ENCODE measurements at regions not wholly inside any gene's neighbourhood (a gene's known extent, or its start where the extent isn't known, plus 50 kb on each side); places are given as distances from the start of the nearest gene placed in this dataset.

DNA sequence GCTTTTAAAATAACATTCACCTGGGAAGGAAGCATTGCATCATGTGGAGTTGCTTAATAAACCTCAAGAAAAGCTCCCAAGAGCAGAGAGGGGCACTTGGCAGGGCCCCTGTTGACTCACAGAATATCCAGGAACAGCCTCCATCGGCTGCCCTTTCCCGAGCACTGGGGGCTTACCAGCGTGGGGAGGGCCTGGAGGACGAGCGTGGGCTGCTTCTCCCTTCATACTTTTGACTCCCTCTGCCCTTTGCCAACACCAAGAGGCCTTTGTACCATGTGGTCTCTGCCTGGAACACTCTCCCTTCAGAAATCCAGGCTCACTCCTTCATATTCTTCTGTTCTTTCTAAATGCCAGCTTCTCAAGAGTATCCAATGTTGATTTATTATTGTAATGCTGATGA, 492.1 kb upstream of the TMEM132C start:
- H3K4me2 ChIP-seq (ENCODE audit: unreplicated experiment): no peak overlapping the region
- no peaks in the 10 kb centered on the region for H3K9me3 ChIP-seq (ENCODE audit: low read depth)
- H3K4me1 ChIP-seq (ENCODE audit: insufficient read depth): no peaks in the 10 kb centered on the region
- no peak overlapping the region for H3K4me3 ChIP-seq
- no peaks in the 10 kb centered on the region for H3K79me2 ChIP-seq (ENCODE audit: insufficient read depth)
- H3K9ac ChIP-seq: no peak overlapping the region
- H2AFZ ChIP-seq: no peak overlapping the region
- 30 to 44% methylated on average over 5 of the region's 5 CpGs for WGBS, 2 experiments (ENCODE audit: low coverage in 1 of 2, low lambda C conversion rate in 2 of 2, missing lambda C conversion rate in 2 of 2)
- no peaks in the 10 kb centered on the region for H3F3A ChIP-seq (ENCODE audit: insufficient read depth)
- no peak for TF ChIP-seq EZH2phosphoT487 (IDR thresholded peaks at IDR 0.05; ENCODE audit: insufficient read depth, low read depth)
- no peaks in the 10 kb centered on the region for H3K36me3 ChIP-seq (ENCODE audit: low read depth)
- H3K27me3 ChIP-seq (replicated peaks; ENCODE audit: insufficient read depth): 0 out of 2 replicates have a peak, but pooled peaks cover under 1% of the 10 kb centered on the region
- in situ Hi-C loops (cut with MboI): no loop called here
- peak; percentile 3 for DNase-seq
- H3K9me2 ChIP-seq (ENCODE audit: insufficient read depth): no peaks in the 10 kb centered on the region
- no peaks in the 10 kb centered on the region for H4K20me1 ChIP-seq (ENCODE audit: insufficient read depth)
- H3K27ac ChIP-seq: no peak overlapping the region

DNA sequence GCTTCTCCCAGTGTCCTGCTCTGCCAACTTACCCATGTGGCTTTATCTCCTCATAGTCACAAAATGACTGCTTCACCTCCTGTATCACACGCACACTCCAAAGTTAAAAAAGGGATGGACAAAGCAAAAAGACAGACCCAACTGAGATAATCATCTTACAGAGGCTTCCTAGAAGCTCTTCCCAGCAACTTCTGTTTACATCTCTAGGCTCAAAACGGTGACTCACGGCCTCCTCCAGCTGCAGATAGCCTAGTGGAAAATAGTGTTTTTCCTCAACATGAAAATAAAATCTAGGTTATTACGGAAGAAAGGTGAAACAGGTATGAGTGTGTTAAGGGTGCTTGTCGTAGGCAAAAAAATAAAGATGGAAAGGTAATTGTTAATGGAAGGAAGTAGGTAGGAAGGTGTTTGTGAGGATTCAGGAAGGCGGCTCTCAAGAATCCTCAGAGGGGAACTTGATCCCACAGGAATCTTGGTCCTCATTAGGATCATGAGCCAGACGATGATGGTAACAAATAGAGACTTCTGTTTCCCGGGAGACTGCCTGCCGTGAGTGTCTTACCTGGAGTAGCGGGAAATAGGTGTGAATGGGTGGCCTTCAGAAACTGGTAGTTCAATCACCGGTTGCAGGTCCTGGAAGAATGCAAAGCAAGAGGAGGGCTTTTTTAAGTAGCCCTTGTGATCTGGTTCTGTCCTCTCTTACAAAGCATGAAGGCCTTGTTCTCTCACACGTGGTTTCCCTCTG, 487.5 kb upstream of the TMEM132C start:
- in situ Hi-C loops (cut with MboI): no loop called here
- TF ChIP-seq EZH2phosphoT487 (IDR thresholded peaks at IDR 0.05; ENCODE audit: insufficient read depth, low read depth) (no peak), EZH2 (IDR thresholded peaks at IDR 0.05; ENCODE audit: insufficient read depth, poor library complexity, severe bottlenecking) (no peak)
- peak; percentile 36 for DNase-seq

DNA sequence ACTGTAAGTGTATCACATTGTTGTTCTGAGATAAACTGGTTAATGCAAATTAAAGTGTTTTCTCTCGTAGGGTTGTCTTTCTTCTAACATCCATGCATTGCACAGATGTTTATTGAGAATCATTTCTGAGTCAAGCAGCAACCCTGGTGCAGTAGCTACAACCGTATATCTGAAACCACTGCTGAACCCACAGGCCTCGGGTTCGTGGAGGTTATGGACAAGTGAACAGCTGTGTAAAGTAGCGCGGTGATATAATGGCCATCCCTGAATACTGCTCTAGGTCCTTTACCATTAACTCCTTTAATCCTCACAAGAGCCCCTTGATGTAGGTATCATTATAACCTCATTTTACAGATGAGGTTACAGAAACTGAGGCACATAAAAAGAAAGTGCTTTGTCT, 486.1 kb upstream of the TMEM132C start:
- 46 to 49% methylated on average over 6 of the region's 6 CpGs for WGBS, 2 experiments (ENCODE audit: low coverage in 1 of 2, low lambda C conversion rate in 2 of 2, missing lambda C conversion rate in 2 of 2)
- H2AFZ ChIP-seq: no peak overlapping the region
- in situ Hi-C loops (cut with MboI): no loop called here

More for the DNA sequence above, 487.5 kb upstream of the TMEM132C start:
- Histone ChIP-seq H3K9me3 (ENCODE audit: low read depth) (no peaks in the 10 kb centered on the region), H2AFZ (no peak overlapping the region), H3K79me2 (ENCODE audit: insufficient read depth) (no peaks in the 10 kb centered on the region), H3K4me3 (no peak overlapping the region), H3K27me3 (replicated peaks; ENCODE audit: insufficient read depth) (no peaks in the 10 kb centered on the region), H3K4me2 (ENCODE audit: unreplicated experiment) (no peak overlapping the region), H3F3A (ENCODE audit: insufficient read depth) (no peaks in the 10 kb centered on the region), H3K9me2 (ENCODE audit: insufficient read depth) (no peaks in the 10 kb centered on the region), H4K20me1 (ENCODE audit: insufficient read depth) (no peaks in the 10 kb centered on the region), H3K9ac (no peak overlapping the region), H3K27ac (no peak overlapping the region), H3K4me1 (ENCODE audit: insufficient read depth) (no peaks in the 10 kb centered on the region), H3K36me3 (ENCODE audit: low read depth) (no peaks in the 10 kb centered on the region)
- 76 to 78% methylated on average over 12 of the region's 12 CpGs for WGBS, 2 experiments (ENCODE audit: low coverage in 1 of 2, low lambda C conversion rate in 2 of 2, missing lambda C conversion rate in 2 of 2)

DNA sequence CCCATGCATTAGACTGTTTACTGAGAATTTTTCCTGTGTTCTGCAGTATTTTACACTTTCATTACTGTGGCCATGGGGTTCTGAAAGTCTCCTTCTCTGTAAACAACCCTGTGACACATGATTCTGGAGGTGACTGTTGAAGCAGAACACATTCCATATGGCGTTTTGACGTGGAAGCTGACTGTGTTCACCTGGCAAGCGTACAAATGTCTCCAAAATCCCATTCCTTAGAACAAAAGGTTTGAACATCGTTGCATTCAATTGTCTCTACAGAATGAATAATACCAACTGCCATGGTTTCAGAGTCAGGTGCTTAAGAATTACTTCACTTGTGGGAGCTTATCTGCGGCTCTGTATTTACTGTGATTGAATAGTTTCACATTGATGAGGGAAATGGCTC, 485.6 kb upstream of the TMEM132C start:
- Histone ChIP-seq H3K4me1 (ENCODE audit: insufficient read depth) (peaks cover 13% of the 10 kb centered on the region), H3K9me2 (ENCODE audit: insufficient read depth) (no peaks in the 10 kb centered on the region), H3K27ac (no peak overlapping the region), H3K9me3 (ENCODE audit: low read depth) (no peaks in the 10 kb centered on the region), H3K79me2 (ENCODE audit: insufficient read depth) (no peaks in the 10 kb centered on the region), H3K4me3 (no peak overlapping the region), H3K36me3 (ENCODE audit: low read depth) (no peaks in the 10 kb centered on the region), H2AFZ (no peak overlapping the region), H4K20me1 (ENCODE audit: insufficient read depth) (no peaks in the 10 kb centered on the region), H3K4me2 (ENCODE audit: unreplicated experiment) (no peak overlapping the region), H3K27me3 (replicated peaks; ENCODE audit: insufficient read depth) (no peaks in the 10 kb centered on the region), H3K9ac (no peak overlapping the region), H3F3A (ENCODE audit: insufficient read depth) (0 out of 2 replicates have a peak, but pooled peaks cover 7% of the 10 kb centered on the region)
- WGBS, 2 experiments (ENCODE audit: low coverage in 1 of 2, low lambda C conversion rate in 2 of 2, missing lambda C conversion rate in 2 of 2): 72 to 73% methylated on average over 5 of the region's 5 CpGs
- TF ChIP-seq EZH2 (IDR thresholded peaks at IDR 0.05; ENCODE audit: insufficient read depth, poor library complexity, severe bottlenecking): no peak
- no peak for TF ChIP-seq EZH2phosphoT487 (IDR thresholded peaks at IDR 0.05; ENCODE audit: insufficient read depth, low read depth)
- DNase-seq: no peak
- in situ Hi-C loops (cut with MboI): no loop called here

More for the DNA sequence above, 486.1 kb upstream of the TMEM132C start:
- Histone ChIP-seq H3K9me3 (ENCODE audit: low read depth) (no peaks in the 10 kb centered on the region), H3K4me1 (ENCODE audit: insufficient read depth) (peaks cover 10% of the 10 kb centered on the region), H3F3A (ENCODE audit: insufficient read depth) (0 out of 2 replicates have a peak, but pooled peaks cover 7% of the 10 kb centered on the region), H3K79me2 (ENCODE audit: insufficient read depth) (no peaks in the 10 kb centered on the region), H3K36me3 (ENCODE audit: low read depth) (no peaks in the 10 kb centered on the region), H3K27ac (no peak overlapping the region), H3K27me3 (replicated peaks; ENCODE audit: insufficient read depth) (no peaks in the 10 kb centered on the region), H3K4me3 (no peak overlapping the region), H3K9me2 (ENCODE audit: insufficient read depth) (no peaks in the 10 kb centered on the region), H4K20me1 (ENCODE audit: insufficient read depth) (no peaks in the 10 kb centered on the region), H3K4me2 (ENCODE audit: unreplicated experiment) (no peak overlapping the region), H3K9ac (no peak overlapping the region)
- no peak for DNase-seq
- TF ChIP-seq EZH2 (IDR thresholded peaks at IDR 0.05; ENCODE audit: insufficient read depth, poor library complexity, severe bottlenecking) (no peak), EZH2phosphoT487 (IDR thresholded peaks at IDR 0.05; ENCODE audit: insufficient read depth, low read depth) (no peak)

Data from GM23248 (cell line).